CD4-positive, alpha-beta memory T cell (primary cell): ENCODE measurements at regions not wholly inside any gene's neighbourhood (a gene's known extent, or its start where the extent isn't known, plus 50 kb on each side); places are given as distances from the start of the nearest gene placed in this dataset.
"Not testable (repeated sequence)": the region's sequence is repeated elsewhere in the genome, so short reads cannot be mapped to it uniquely, and the experiment has no call there.

Experiments used
- CTCF ChIA-PET: fragments of 350-600 bp; sonication (Branson Sonifier 250); formaldehyde crosslinking; loops from one replicate; lab custom pipeline; 2021; ENCODE audit warnings: inconsistent platforms; ENCODE audit not compliant: partially characterized antibody; lab: Charles Lee
- POLR2A ChIA-PET: fragments of 350-600 bp; sonication (Branson Sonifier 250); formaldehyde crosslinking; loops from one replicate; lab custom pipeline; 2021; ENCODE audit not compliant: partially characterized antibody; lab: Charles Lee
- DNase-seq, 5 donors: peaks; one replicate each; pipeline versions ENCODE4 v3.0.0 to v3.0.0-alpha.2; 2020 to 2022; ENCODE audit warnings: mixed read lengths in 1 of 5
- H3K27ac ChIP-seq: one replicate; pipeline ENCODE4 v1.7.0; 2013; ENCODE audit warnings: low read depth, low read length
- H3K27me3 ChIP-seq: 2 replicates; pipeline ENCODE4 v1.7.0; 2013; ENCODE audit warnings: mild to moderate bottlenecking, low read length, moderate library complexity; ENCODE audit not compliant: insufficient read depth
- H3K36me3 ChIP-seq: 2 replicates; pipeline ENCODE4 v1.7.0; 2013; ENCODE audit warnings: mild to moderate bottlenecking, low read length, moderate library complexity; ENCODE audit not compliant: insufficient read depth
- H3K4me1 ChIP-seq: 2 replicates; pipeline ENCODE4 v1.7.0; 2013; ENCODE audit warnings: mild to moderate bottlenecking, low read length, moderate library complexity; ENCODE audit not compliant: insufficient read depth
- H3K4me3 ChIP-seq, 2 donors: one replicate each; pipeline ENCODE4 v1.7.0; 2013; ENCODE audit warnings: low read length in 2 of 2, mild to moderate bottlenecking in 1 of 2
- H3K9me3 ChIP-seq, 2 donors: one replicate each; pipeline ENCODE4 v1.7.0; 2013; ENCODE audit warnings: low read length in 2 of 2, control low read depth in 1 of 2; ENCODE audit not compliant: control insufficient read depth in 1 of 2
- H3K27ac Mint-ChIP-seq, 7 donors: one replicate each; pipeline ENCODE4 v1.8.0; 2020 to 2021; ENCODE audit warnings: mixed read lengths in 7 of 7, mild to moderate bottlenecking in 6 of 7, inconsistent platforms in 3 of 7, moderate library complexity in 3 of 7
- H3K27me3 Mint-ChIP-seq, 2 donors: one replicate each; pipeline ENCODE4 v1.8.0; 2020 to 2021; ENCODE audit warnings: mixed read lengths in 2 of 2
- H3K36me3 Mint-ChIP-seq, 2 donors: one replicate each; pipeline ENCODE4 v1.8.0; 2020 to 2021; ENCODE audit warnings: mixed read lengths in 2 of 2, inconsistent platforms in 1 of 2, mild to moderate bottlenecking in 1 of 2
- H3K4me1 Mint-ChIP-seq, 4 donors: one replicate each; pipeline ENCODE4 v1.8.0; 2020 to 2021; ENCODE audit warnings: mixed read lengths in 4 of 4, mild to moderate bottlenecking in 1 of 4
- H3K4me3 Mint-ChIP-seq, 8 donors: one replicate each; pipeline ENCODE4 v1.8.0; 2020 to 2021; ENCODE audit warnings: mixed read lengths in 8 of 8, mild to moderate bottlenecking in 7 of 8, moderate library complexity in 6 of 8, inconsistent platforms in 3 of 8
- H3K9me3 Mint-ChIP-seq, 8 donors: one replicate each; pipeline ENCODE4 v1.8.0; 2020 to 2021; ENCODE audit warnings: mixed read lengths in 8 of 8, mild to moderate bottlenecking in 5 of 8, inconsistent platforms in 3 of 8, moderate library complexity in 1 of 8
- intact Hi-C: fragments of 100-400 bp; cut with micrococcal nuclease; formaldehyde crosslinking; loops from one replicate; pipeline ENCODE4 v1.15.1; 2023

DNA sequence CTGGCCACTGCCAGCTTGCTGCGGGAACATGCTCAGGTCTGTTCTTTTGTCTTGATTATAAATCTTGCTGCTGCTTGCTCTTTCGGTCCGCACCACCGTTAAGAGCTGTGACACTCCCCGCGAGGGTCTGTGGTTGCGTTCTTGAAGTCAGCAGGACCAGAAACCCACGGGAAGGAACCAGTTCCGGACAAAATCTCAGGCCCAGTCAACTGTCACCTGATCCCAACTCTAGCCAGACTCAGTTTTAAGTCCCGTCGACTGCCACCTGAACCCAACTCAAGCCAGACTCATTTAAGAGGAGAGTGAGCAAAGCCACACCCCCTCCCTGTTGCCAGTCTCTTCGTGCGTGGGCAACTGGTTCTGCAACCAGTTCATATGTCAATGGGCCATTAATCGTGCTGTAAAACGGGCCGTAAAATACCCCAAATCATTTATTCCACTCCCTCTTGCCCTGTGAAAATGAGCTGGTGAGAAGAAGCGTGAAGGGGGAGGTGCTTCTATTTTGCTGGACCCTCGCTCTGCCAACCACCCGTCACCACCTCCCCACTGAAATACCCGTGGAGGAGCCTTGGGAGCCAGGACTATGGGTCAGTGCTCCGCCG, 224.3 kb downstream of the NDUFA10 start:
- Histone ChIP-seq H3K4me3 (no peak overlapping the region), H3K4me1 (no peaks in the 10 kb centered on the region), H3K36me3 (no peaks in the 10 kb centered on the region), H3K27ac (no peak overlapping the region), H3K9me3 (no peaks in the 10 kb centered on the region), H3K27me3 (no peaks in the 10 kb centered on the region)
- Mint-ChIP-seq H3K9me3 (peaks cover 0 to 8% (median 0%) of the 10 kb centered on the region in 8 donors), H3K4me3 (no peak overlapping the region), H3K27ac (peak overlapping the region in 1 of 7 donors; percentile 48), H3K36me3 (no peaks in the 10 kb centered on the region), H3K27me3 (peaks cover 7 to 12% of the 10 kb centered on the region in 2 donors), H3K4me1 (peaks cover 0 to 1% (median 0%) of the 10 kb centered on the region in 4 donors)
- no peak for DNase-seq
- ChIA-PET POLR2A (no interaction called here), CTCF (no interaction called here)
- intact Hi-C loops, result no loop called here

GRCh38 chr2:239797316-239797715, 227.8 kb downstream of the NDUFA10 start:
- CTCF ChIA-PET, result no interaction called here
- no peak overlapping the region for H3K4me3 Mint-ChIP-seq
- peaks cover 0 to 1% (median 0%) of the 10 kb centered on the region in 4 donors for H3K4me1 Mint-ChIP-seq
- H3K27ac Mint-ChIP-seq, result no peak overlapping the region
- no peak for DNase-seq
- no peaks in the 10 kb centered on the region for H3K36me3 ChIP-seq
- H3K9me3 Mint-ChIP-seq, result peaks cover 0 to 14% (median 5%) of the 10 kb centered on the region in 8 donors
- H3K4me1 ChIP-seq, result no peaks in the 10 kb centered on the region
- H3K36me3 Mint-ChIP-seq, result no peaks in the 10 kb centered on the region
- intact Hi-C loops, result no loop called here
- POLR2A ChIA-PET, result no interaction called here
- no peaks in the 10 kb centered on the region for H3K27me3 ChIP-seq
- H3K9me3 ChIP-seq, result no peaks in the 10 kb centered on the region
- no peak overlapping the region for H3K4me3 ChIP-seq
- peaks cover 7 to 14% of the 10 kb centered on the region in 2 donors for H3K27me3 Mint-ChIP-seq
- H3K27ac ChIP-seq, result no peak overlapping the region

GRCh38 chr2:239795761-239796160, 229.4 kb downstream of the NDUFA10 start:
- H3K9me3 Mint-ChIP-seq, result peaks cover 0 to 14% (median 5%) of the 10 kb centered on the region in 8 donors
- H3K27me3 ChIP-seq, H3K4me1 ChIP-seq, H3K4me1 Mint-ChIP-seq, H3K36me3 Mint-ChIP-seq, DNase-seq, H3K27ac ChIP-seq, H3K4me3 ChIP-seq, POLR2A ChIA-PET, CTCF ChIA-PET, intact Hi-C loops, H3K4me3 Mint-ChIP-seq, H3K9me3 ChIP-seq, H3K36me3 ChIP-seq: not testable (repeated sequence)
- peaks cover 3 to 14% of the 10 kb centered on the region in 2 donors for H3K27me3 Mint-ChIP-seq
- peak overlapping the region in 1 of 7 donors; percentile 53 for H3K27ac Mint-ChIP-seq

- H3K27me3 ChIP-seq, result no peaks in the 10 kb centered on the region
These were observed 231.3 kb downstream of the NDUFA10 start for GRCh38 chr2:239793836-239794235.

GRCh38 chr2:239793086-239793485, 232.1 kb downstream of the NDUFA10 start:
- H3K9me3 ChIP-seq, result no peaks in the 10 kb centered on the region
- ChIA-PET POLR2A (no interaction called here), CTCF (no interaction called here)
- no peak for DNase-seq
- H3K27me3 Mint-ChIP-seq, result peaks cover 3 to 6% of the 10 kb centered on the region in 2 donors
- H3K4me1 Mint-ChIP-seq, result peaks cover 0 to 3% (median 0%) of the 10 kb centered on the region in 4 donors
- H3K4me3 Mint-ChIP-seq, result no peak overlapping the region
- no peaks in the 10 kb centered on the region for H3K27me3 ChIP-seq
- peaks cover 0 to 14% (median 4%) of the 10 kb centered on the region in 8 donors for H3K9me3 Mint-ChIP-seq
- H3K27ac Mint-ChIP-seq, result no peak overlapping the region
- H3K4me1 ChIP-seq, result no peaks in the 10 kb centered on the region
- no peak overlapping the region for H3K4me3 ChIP-seq
- no peaks in the 10 kb centered on the region for H3K36me3 Mint-ChIP-seq
- intact Hi-C loops, result no loop called here
- H3K27ac ChIP-seq, result no peak overlapping the region
- no peaks in the 10 kb centered on the region for H3K36me3 ChIP-seq

More at GRCh38 chr2:239793836-239794235, 231.3 kb downstream of the NDUFA10 start:
- POLR2A ChIA-PET, result no interaction called here
- no peaks in the 10 kb centered on the region for H3K36me3 ChIP-seq
- Mint-ChIP-seq H3K4me1 (no peaks in the 10 kb centered on the region), H3K36me3 (no peaks in the 10 kb centered on the region), H3K27ac (no peak overlapping the region), H3K27me3 (peaks cover 3 to 6% of the 10 kb centered on the region in 2 donors), H3K9me3 (peaks cover 0 to 14% (median 4%) of the 10 kb centered on the region in 8 donors), H3K4me3 (no peak overlapping the region)
- no peaks in the 10 kb centered on the region for H3K4me1 ChIP-seq
- H3K4me3 ChIP-seq, result no peak overlapping the region
- no peak overlapping the region for H3K27ac ChIP-seq
- intact Hi-C loops, result no loop called here
- CTCF ChIA-PET, result no interaction called here
- DNase-seq, result no peak
- no peaks in the 10 kb centered on the region for H3K9me3 ChIP-seq

DNA sequence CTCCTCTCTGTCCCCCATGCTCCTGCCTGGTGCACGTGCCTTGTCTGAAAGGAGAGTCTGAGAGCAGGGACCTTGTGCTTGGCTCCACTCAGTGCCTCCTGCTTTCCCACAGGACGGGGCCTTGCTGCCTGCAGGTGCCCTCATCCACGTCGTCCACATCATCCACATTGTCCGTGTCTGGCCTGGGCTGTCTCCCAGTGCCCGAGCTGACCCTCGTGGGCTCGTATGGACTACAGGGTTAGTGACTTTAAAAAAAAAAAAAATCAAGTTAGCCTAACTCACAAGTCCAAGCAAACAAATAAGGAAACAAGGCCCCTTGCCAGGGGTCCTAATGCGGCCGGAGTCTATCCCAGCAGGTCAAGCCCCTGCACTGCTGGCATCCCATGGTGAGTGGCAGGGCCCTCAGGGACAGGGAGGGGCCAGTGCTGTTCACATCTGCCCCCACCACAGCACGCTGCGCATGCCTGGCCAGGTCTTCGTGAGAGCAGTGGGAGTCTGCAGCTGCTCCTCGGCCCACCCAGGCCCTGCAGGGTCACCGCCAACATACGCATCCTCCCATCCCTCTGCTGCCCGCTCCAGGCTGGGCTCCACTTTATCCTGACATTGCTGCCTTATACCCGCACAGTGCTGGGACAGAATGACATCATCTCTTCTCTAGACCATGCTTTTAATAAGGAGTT, 232.6 kb downstream of the NDUFA10 start:
- Histone ChIP-seq H3K4me3 (no peak overlapping the region), H3K36me3 (no peaks in the 10 kb centered on the region), H3K4me1 (no peaks in the 10 kb centered on the region), H3K27ac (no peak overlapping the region), H3K27me3 (no peaks in the 10 kb centered on the region), H3K9me3 (no peaks in the 10 kb centered on the region)
- POLR2A ChIA-PET, result no interaction called here
- Mint-ChIP-seq H3K4me1 (peaks cover 0 to 3% (median 0%) of the 10 kb centered on the region in 4 donors), H3K27ac (no peak overlapping the region), H3K36me3 (no peaks in the 10 kb centered on the region), H3K27me3 (peaks cover 3 to 6% of the 10 kb centered on the region in 2 donors), H3K4me3 (no peak overlapping the region), H3K9me3 (peaks cover 0 to 14% (median 4%) of the 10 kb centered on the region in 8 donors)
- intact Hi-C loops, result no loop called here
- DNase-seq, result no peak
- CTCF ChIA-PET, result no interaction called here

GRCh38 chr2:239791526-239792404, 233.4 kb downstream of the NDUFA10 start:
- Histone ChIP-seq H3K9me3 (no peaks in the 10 kb centered on the region), H3K4me1 (no peaks in the 10 kb centered on the region), H3K4me3 (no peak overlapping the region), H3K27ac (no peak overlapping the region), H3K27me3 (no peaks in the 10 kb centered on the region), H3K36me3 (no peaks in the 10 kb centered on the region)
- ChIA-PET CTCF (no interaction called here), POLR2A (no interaction called here)
- no peak overlapping the region for H3K27ac Mint-ChIP-seq
- intact Hi-C loops, result no loop called here
- peaks cover 0 to 3% (median 0%) of the 10 kb centered on the region in 4 donors for H3K4me1 Mint-ChIP-seq
- H3K27me3 Mint-ChIP-seq, result peaks cover 0 to 4% of the 10 kb centered on the region in 2 donors
- no peak for DNase-seq
- H3K36me3 Mint-ChIP-seq, result no peaks in the 10 kb centered on the region
- peaks cover 0 to 11% (median 4%) of the 10 kb centered on the region in 8 donors for H3K9me3 Mint-ChIP-seq
- no peak overlapping the region for H3K4me3 Mint-ChIP-seq
